Liver (tissue), 3 donors: ENCODE measurements at regions not wholly inside any gene's neighbourhood (a gene's known extent, or its start where the extent isn't known, plus 50 kb on each side); places are given as distances from the start of the nearest gene placed in this dataset.

Source experiments
- CTCF ChIP-seq: fragments of 150-350 bp; IDR thresholded peaks from 2 replicates; pipeline ENCODE4 v1.5.1; 2017; ENCODE audit warnings: improper control_type of control experiment, low read depth, low read length; ENCODE audit not compliant: missing input control
- FOXA2 ChIP-seq: IDR thresholded peaks from 2 replicates; pipeline ENCODE4 v1.6.1; 2016; ENCODE audit warnings: antibody characterized with exemption
- HNF4A ChIP-seq, 2 donors: conservative IDR thresholded peaks; 2 replicates each; pipeline ENCODE4 v1.6.1; 2016; ENCODE audit warnings: antibody characterized with exemption in 2 of 2, mild to moderate bottlenecking in 2 of 2
- HNF4G ChIP-seq: IDR thresholded peaks from 2 replicates; pipeline ENCODE4 v1.6.1; 2016; ENCODE audit warnings: antibody characterized with exemption
- JUND ChIP-seq, 2 donors: IDR thresholded peaks; 2 replicates each; pipeline ENCODE4 v1.6.1; 2016; ENCODE audit warnings: antibody characterized with exemption in 2 of 2
- MAX ChIP-seq: IDR thresholded peaks from 2 replicates; pipeline ENCODE4 v1.6.1; 2016; ENCODE audit warnings: antibody characterized with exemption
- NR2F2 ChIP-seq: IDR thresholded peaks from 2 replicates; pipeline ENCODE4 v1.6.1; 2016; ENCODE audit warnings: antibody characterized with exemption
- RAD21 ChIP-seq, 2 donors: IDR thresholded peaks; 2 replicates each; pipeline ENCODE4 v1.6.1; 2016; ENCODE audit warnings: antibody characterized with exemption in 2 of 2, mild to moderate bottlenecking in 2 of 2
- REST ChIP-seq: IDR thresholded peaks from 2 replicates; pipeline ENCODE4 v1.6.1; 2016; ENCODE audit warnings: antibody characterized with exemption, mild to moderate bottlenecking
- RXRA ChIP-seq, 2 donors: IDR thresholded peaks; 2 replicates each; pipeline ENCODE4 v1.6.1; 2017 to 2018; ENCODE audit warnings: antibody characterized with exemption in 2 of 2, mild to moderate bottlenecking in 1 of 2
- SP1 ChIP-seq: IDR thresholded peaks from 2 replicates; pipeline ENCODE4 v1.6.1; 2018; ENCODE audit warnings: antibody characterized with exemption, mild to moderate bottlenecking
- TAF1 ChIP-seq: conservative IDR thresholded peaks from 2 replicates; pipeline ENCODE4 v1.6.1; 2016; ENCODE audit warnings: antibody characterized with exemption, mild to moderate bottlenecking
- ZBTB33 ChIP-seq: IDR thresholded peaks from 2 replicates; pipeline ENCODE4 v1.6.1; 2016; ENCODE audit warnings: antibody characterized with exemption
- donor health status: healthy.
- donor health status: healthy.

GRCh38 chr2:830419-831224 lies 120.0 kb upstream of the SNTG2 start:
- TF ChIP-seq CTCF, result no peak
- TF ChIP-seq MAX, result no peak
- TF ChIP-seq RAD21 (IDR thresholded peaks at IDR 0.05), result no peak
- TF ChIP-seq HNF4G, result no peak
- no peak for TF ChIP-seq RXRA (IDR thresholded peaks at IDR 0.05)
- no peak for TF ChIP-seq TAF1
- TF ChIP-seq JUND (IDR thresholded peaks at IDR 0.05), result no peak
- no peak for TF ChIP-seq FOXA2
- TF ChIP-seq REST, result no peak
- no peak for TF ChIP-seq HNF4A (conservative IDR thresholded peaks at IDR 0.05)
- TF ChIP-seq NR2F2, result no peak
- TF ChIP-seq ZBTB33, result no peak
- TF ChIP-seq SP1, result no peak
